Esophagus squamous epithelium (tissue), 5 donors: ENCODE measurements at regions not wholly inside any gene's neighbourhood (a gene's known extent, or its start where the extent isn't known, plus 50 kb on each side); places are given as distances from the start of the nearest gene placed in this dataset.

Source experiments
- DNase-seq: peaks from one replicate; lab custom pipeline; 2025; lab: John Stamatoyannopoulos, UW
- H3K27ac ChIP-seq, 4 donors: fragments of 200-600 bp; sonication (generic); one replicate each; pipeline ENCODE4 v1.5.1; 2016 to 2019; ENCODE audit warnings: mild to moderate bottlenecking in 1 of 4
- H3K27me3 ChIP-seq, 4 donors: fragments of 200-600 bp; sonication (generic); 1 replicate in 3 of 4; 2 replicates in 1 of 4; pipeline versions ENCODE4 v1.5.1 to v1.6.0; 2017 to 2021; ENCODE audit warnings: antibody characterized with exemption in 1 of 4
- H3K36me3 ChIP-seq, 3 donors: fragments of 200-600 bp; sonication (generic); one replicate each; pipeline ENCODE4 v1.5.1; 2016 to 2019
- H3K4me1 ChIP-seq, 3 donors: fragments of 200-600 bp; sonication (generic); one replicate each; pipeline ENCODE4 v1.5.1; 2017 to 2019
- H3K4me3 ChIP-seq, 4 donors: fragments of 200-600 bp; sonication (generic); 1 replicate in 3 of 4; 2 replicates in 1 of 4; pipeline ENCODE4 v1.5.1; 2016 to 2019; ENCODE audit warnings: mild to moderate bottlenecking in 2 of 4, moderate library complexity in 1 of 4
- H3K9me3 ChIP-seq, 3 donors: fragments of 200-600 bp; sonication (generic); one replicate each; pipeline ENCODE4 v1.5.1; 2016 to 2019
- CTCF ChIP-seq, 6 experiments: fragments of 450-650 bp in 4 of 6; fragments of 200-600 bp in 2 of 6; sonication (generic) in 2 of 6; IDR thresholded peaks; one replicate each; pipeline ENCODE4 v1.5.1; 2016 to 2019; ENCODE audit warnings: antibody characterized with exemption in 6 of 6, mild to moderate bottlenecking in 4 of 6, moderate library complexity in 4 of 6
- POLR2A ChIP-seq, 4 donors: fragments of 450-650 bp; IDR thresholded peaks; one replicate each; pipeline ENCODE4 v1.6.1; 2017; ENCODE audit warnings: antibody characterized with exemption in 4 of 4, mild to moderate bottlenecking in 4 of 4, moderate library complexity in 3 of 4
- WGBS, 2 donors: methylation state at CpG; one replicate each; pipeline ENCODE4 v1.1.5; 2018; 5-methylcytosine and 5-hydroxymethylcytosine counted together
- intact Hi-C: fragments of 100-400 bp; cut with DNase I; formaldehyde crosslinking; loops from one replicate; pipeline ENCODE4 v1.15.0; 2022
- donor health status: DM: yes; HTN: yes; CAD: no.

DNA sequence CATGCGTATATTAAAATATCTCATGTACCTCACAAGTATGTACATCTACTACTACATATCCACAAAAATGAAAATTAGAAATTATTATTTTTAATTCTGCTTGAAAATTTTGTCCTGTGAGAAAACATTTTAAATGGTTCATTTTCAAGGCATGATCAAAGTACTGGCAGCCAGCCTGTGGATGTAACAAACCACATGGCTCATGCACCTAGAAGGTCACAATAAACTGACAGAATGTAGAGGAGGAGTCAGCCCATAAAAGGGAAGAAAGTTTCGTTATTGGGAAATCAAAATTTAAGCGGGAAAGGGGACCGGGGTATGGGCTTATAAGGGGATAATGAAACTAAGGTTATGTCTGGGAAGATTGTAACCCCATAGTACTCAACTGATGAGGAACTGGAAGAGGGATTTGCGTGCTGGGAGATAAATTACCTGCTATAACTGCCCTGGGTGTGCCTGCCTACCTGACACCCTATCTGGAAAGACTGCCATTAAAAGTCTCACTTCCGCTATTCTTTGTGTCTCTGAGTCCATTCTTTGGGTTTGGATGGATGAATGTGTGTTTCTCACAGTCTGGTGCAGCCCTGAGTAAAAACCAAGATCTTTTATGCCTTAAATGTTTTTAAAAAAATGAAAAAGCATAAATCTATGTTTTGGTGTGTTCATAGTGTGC, 62.2 kb upstream of the PCED1B start:
- Histone ChIP-seq H3K27ac (peak overlapping the region in 1 of 4 donors; percentile 6), H3K9me3 (no peaks in the 10 kb centered on the region), H3K36me3 (no peaks in the 10 kb centered on the region), H3K4me3 (no peak overlapping the region), H3K4me1 (peaks cover 0 to 35% (median 0%) of the 10 kb centered on the region in 3 donors), H3K27me3 (no peaks in the 10 kb centered on the region)
- intact Hi-C loops, result no loop called here
- WGBS, 2 donors, result 82 to 84% methylated on average over 6 of the region's 6 CpGs
- no peak for DNase-seq
- TF ChIP-seq CTCF (IDR thresholded peaks at IDR 0.05) (no peak), POLR2A (IDR thresholded peaks at IDR 0.05) (no peak)

- no peak for DNase-seq
- Histone ChIP-seq H3K27ac (peak overlapping the region in 3 of 4 donors; percentile 21 to 57 (median 55)), H3K4me3 (no peak overlapping the region), H3K27me3 (no peaks in the 10 kb centered on the region), H3K4me1 (peaks cover 0 to 35% (median 0%) of the 10 kb centered on the region in 3 donors), H3K9me3 (no peaks in the 10 kb centered on the region), H3K36me3 (no peaks in the 10 kb centered on the region)
- TF ChIP-seq POLR2A (IDR thresholded peaks at IDR 0.05) (no peak), CTCF (IDR thresholded peaks at IDR 0.05) (no peak)
- WGBS, 2 donors, result 63 to 64% methylated on average over 2 of the region's 2 CpGs
- intact Hi-C loops, result no loop called here
These were observed 61.4 kb upstream of the PCED1B start for GRCh38 chr12:47017901-47018475.

GRCh38 chr12:47020211-47020821, 59.1 kb upstream of the PCED1B start:
- 48 to 62% methylated on average over 6 to 7 of the region's 7 CpGs for WGBS, 2 donors
- no peaks in the 10 kb centered on the region for H3K36me3 ChIP-seq
- intact Hi-C loops, result no loop called here

GRCh38 chr12:47021298-47021697, 58.1 kb upstream of the PCED1B start:
- H3K9me3 ChIP-seq, result no peaks in the 10 kb centered on the region
- no peak overlapping the region for H3K4me3 ChIP-seq
- DNase-seq, result no peak
- 48 to 50% methylated on average over 2 of the region's 2 CpGs for WGBS, 2 donors
- intact Hi-C loops, result no loop called here
- H3K27ac ChIP-seq, result no peak overlapping the region
- TF ChIP-seq CTCF (IDR thresholded peaks at IDR 0.05) (peak in 5 of 6 experiments; percentile 42 to 80 (median 67)), POLR2A (IDR thresholded peaks at IDR 0.05) (no peak)
- H3K27me3 ChIP-seq, result peaks cover 0 to 5% (median 0%) of the 10 kb centered on the region in 4 donors
- no peaks in the 10 kb centered on the region for H3K36me3 ChIP-seq
- peaks cover 0 to 35% (median 0%) of the 10 kb centered on the region in 3 donors for H3K4me1 ChIP-seq

More at GRCh38 chr12:47020211-47020821, 59.1 kb upstream of the PCED1B start:
- Histone ChIP-seq H3K27ac (no peak overlapping the region), H3K4me3 (no peak overlapping the region), H3K4me1 (peaks cover 0 to 35% (median 0%) of the 10 kb centered on the region in 3 donors), H3K9me3 (no peaks in the 10 kb centered on the region), H3K27me3 (peaks cover 0 to 5% (median 0%) of the 10 kb centered on the region in 4 donors)
- TF ChIP-seq POLR2A (IDR thresholded peaks at IDR 0.05) (no peak), CTCF (IDR thresholded peaks at IDR 0.05) (no peak)
- no peak for DNase-seq

DNA sequence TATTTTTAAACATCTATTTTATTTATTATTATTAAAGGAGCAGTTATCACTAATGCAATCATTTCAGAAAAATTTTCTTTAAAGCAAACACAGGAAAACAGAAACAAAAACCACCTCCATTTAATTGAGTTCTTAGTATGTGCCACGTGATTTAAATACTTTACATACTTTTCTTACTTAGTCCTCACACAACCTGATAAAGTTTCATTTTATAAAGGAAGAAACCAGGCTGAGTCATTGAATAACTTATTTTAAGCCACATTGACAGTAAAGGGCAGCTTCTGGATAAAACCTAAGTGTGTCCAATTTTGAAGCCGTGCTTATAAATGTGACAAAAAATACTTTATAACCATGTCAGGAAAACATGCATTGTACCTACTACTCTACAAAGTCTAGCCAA, 57.1 kb upstream of the PCED1B start:
- WGBS, 2 donors, result 18 to 27% methylated on average over 2 of the region's 2 CpGs
- H3K4me3 ChIP-seq, result no peak overlapping the region
- H3K9me3 ChIP-seq, result no peaks in the 10 kb centered on the region
- DNase-seq, result no peak
- H3K27me3 ChIP-seq, result peaks cover 0 to 5% (median 0%) of the 10 kb centered on the region in 4 donors
- H3K4me1 ChIP-seq, result peaks cover 0 to 32% (median 0%) of the 10 kb centered on the region in 3 donors
- H3K27ac ChIP-seq, result no peak overlapping the region
- intact Hi-C loops, result no loop called here
- TF ChIP-seq CTCF (IDR thresholded peaks at IDR 0.05) (no peak), POLR2A (IDR thresholded peaks at IDR 0.05) (no peak)
- H3K36me3 ChIP-seq, result no peaks in the 10 kb centered on the region
